C4-2B (cell line): ENCODE measurements at regions not wholly inside any gene's neighbourhood (a gene's known extent, or its start where the extent isn't known, plus 50 kb on each side); places are given as distances from the start of the nearest gene placed in this dataset.

Source experiments
- ZFX ChIP-seq: fragments of 450-650 bp; IDR thresholded peaks from 2 replicates; pipeline ENCODE4 v1.6.1; 2017
- TF ChIP-seq, protein P1 (sequence below): fragments of 450-650 bp; conservative IDR thresholded peaks from 2 replicates; pipeline ENCODE4 v1.5.1; 2017; ENCODE audit warnings: mild to moderate bottlenecking

DNA sequence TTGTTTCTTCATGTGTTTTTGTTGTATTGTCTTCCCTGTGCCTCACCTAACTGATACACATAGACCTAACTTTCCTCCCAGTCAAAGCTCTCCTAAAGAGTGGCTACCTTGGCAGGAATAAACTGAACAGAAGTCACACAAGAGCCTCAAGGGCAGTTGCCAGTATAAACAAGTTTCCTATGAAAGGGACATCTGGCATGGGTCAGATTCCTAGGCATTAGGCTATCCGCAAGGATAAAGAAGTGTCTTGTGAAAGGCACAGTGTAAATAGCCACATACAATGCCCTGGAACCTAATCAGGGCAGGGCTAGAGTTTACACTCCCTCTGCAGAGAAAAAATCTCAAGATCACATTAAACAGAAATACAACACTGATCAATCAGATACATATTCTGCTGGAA lies 220.8 kb downstream of the SPANXN3 start:
- TF ChIP-seq, protein P1, sequence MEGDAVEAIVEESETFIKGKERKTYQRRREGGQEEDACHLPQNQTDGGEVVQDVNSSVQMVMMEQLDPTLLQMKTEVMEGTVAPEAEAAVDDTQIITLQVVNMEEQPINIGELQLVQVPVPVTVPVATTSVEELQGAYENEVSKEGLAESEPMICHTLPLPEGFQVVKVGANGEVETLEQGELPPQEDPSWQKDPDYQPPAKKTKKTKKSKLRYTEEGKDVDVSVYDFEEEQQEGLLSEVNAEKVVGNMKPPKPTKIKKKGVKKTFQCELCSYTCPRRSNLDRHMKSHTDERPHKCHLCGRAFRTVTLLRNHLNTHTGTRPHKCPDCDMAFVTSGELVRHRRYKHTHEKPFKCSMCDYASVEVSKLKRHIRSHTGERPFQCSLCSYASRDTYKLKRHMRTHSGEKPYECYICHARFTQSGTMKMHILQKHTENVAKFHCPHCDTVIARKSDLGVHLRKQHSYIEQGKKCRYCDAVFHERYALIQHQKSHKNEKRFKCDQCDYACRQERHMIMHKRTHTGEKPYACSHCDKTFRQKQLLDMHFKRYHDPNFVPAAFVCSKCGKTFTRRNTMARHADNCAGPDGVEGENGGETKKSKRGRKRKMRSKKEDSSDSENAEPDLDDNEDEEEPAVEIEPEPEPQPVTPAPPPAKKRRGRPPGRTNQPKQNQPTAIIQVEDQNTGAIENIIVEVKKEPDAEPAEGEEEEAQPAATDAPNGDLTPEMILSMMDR = no peak
- TF ChIP-seq ZFX = no peak
